ENCODE measurements at regions not wholly inside any gene's neighbourhood (a gene's known extent, or its start where the extent isn't known, plus 50 kb on each side); places are given as distances from the start of the nearest gene placed in this dataset.
A peak's percentile ranks its signal among the peaks of the same experiment; 100 is the strongest.

- peaks cover under 1 to 3% of the 10 kb centered on the region in 2 experiments for H3K36me3 ChIP-seq (ENCODE audit: control insufficient read depth in 1 of 2, insufficient read depth in 2 of 2, low read length in 2 of 2)
Observed at GRCh38 chr13:57862879-57863278, 231.3 kb downstream of the PCDH17 start.

GRCh38 chr13:57865600-57866294 is 234.2 kb downstream of the PCDH17 start:
- Histone ChIP-seq H3K4ac (ENCODE audit: low read depth, low read length) (no peak overlapping the region), H4K8ac (ENCODE audit: low read depth, low read length) (no peak overlapping the region), H3K4me2 (ENCODE audit: low read length) (no peak overlapping the region), H2AFZ (ENCODE audit: insufficient read depth, low read length, poor library complexity) (no peak overlapping the region), H4K12ac (ENCODE audit: low read depth, low read length) (no peak overlapping the region), H3K9ac (ENCODE audit: low read length) (no peak overlapping the region), H3K14ac (ENCODE audit: low read length) (no peak overlapping the region), H3K36me3 (ENCODE audit: control insufficient read depth in 1 of 2, insufficient read depth in 2 of 2, low read length in 2 of 2) (peaks cover 3 to 4% of the 10 kb centered on the region in 2 experiments), H3K23ac (ENCODE audit: low read length) (no peak overlapping the region), H2BK12ac (ENCODE audit: low read length) (no peak overlapping the region), H3K9me3 (ENCODE audit: insufficient read depth, low read depth, low read length) (peaks cover 11% of the 10 kb centered on the region), H2BK120ac (ENCODE audit: insufficient read depth, low read length, poor library complexity) (peak overlapping the region; percentile 80), H4K91ac (ENCODE audit: low read depth, low read length) (peak overlapping the region; percentile 77), H3K27me3 (ENCODE audit: insufficient read depth, low read length) (peaks cover 4% of the 10 kb centered on the region), H3K79me2 (ENCODE audit: control insufficient read depth, insufficient read depth, low read length, poor library complexity) (no peaks in the 10 kb centered on the region), H2BK5ac (ENCODE audit: low read depth, low read length, poor library complexity) (no peak overlapping the region), H3K4me3 (ENCODE audit: low read depth, low read length) (no peak overlapping the region), H3K18ac (ENCODE audit: low read length) (no peak overlapping the region), H3K79me1 (ENCODE audit: low read length) (peaks cover 6% of the 10 kb centered on the region), H3K4me1 (ENCODE audit: control insufficient read depth in 1 of 2, insufficient read depth in 2 of 2, low read length in 2 of 2) (peaks cover 0 to 6% of the 10 kb centered on the region in 2 experiments), H3K27ac (ENCODE audit: low read depth, low read length) (peak overlapping the region; percentile 77), H2AK5ac (ENCODE audit: low read length) (no peak overlapping the region)
- no CpG with 5 or more reads among the region's 4 CpGs for WGBS (ENCODE audit: extremely low coverage, insufficient coverage, insufficient read length)
- peak; percentile 57 to 83 for DNase-seq

More at GRCh38 chr13:57862879-57863278, 231.3 kb downstream of the PCDH17 start:
- H2BK12ac ChIP-seq (ENCODE audit: low read length): no peak overlapping the region
- no peak overlapping the region for H3K14ac ChIP-seq (ENCODE audit: low read length)
- H2BK120ac ChIP-seq (ENCODE audit: insufficient read depth, low read length, poor library complexity): no peak overlapping the region
- no peak overlapping the region for H3K23ac ChIP-seq (ENCODE audit: low read length)
- H3K27ac ChIP-seq (ENCODE audit: low read depth, low read length): no peak overlapping the region
- H3K4ac ChIP-seq (ENCODE audit: low read depth, low read length): no peak overlapping the region
- H3K18ac ChIP-seq (ENCODE audit: low read length): no peak overlapping the region
- peaks cover 9% of the 10 kb centered on the region for H3K9me3 ChIP-seq (ENCODE audit: insufficient read depth, low read depth, low read length)
- H3K4me3 ChIP-seq (ENCODE audit: low read depth, low read length): no peak overlapping the region
- no peak overlapping the region for H2AFZ ChIP-seq (ENCODE audit: insufficient read depth, low read length, poor library complexity)
- H4K12ac ChIP-seq (ENCODE audit: low read depth, low read length): no peak overlapping the region
- H3K4me1 ChIP-seq (ENCODE audit: control insufficient read depth in 1 of 2, insufficient read depth in 2 of 2, low read length in 2 of 2): peaks cover 0 to 6% of the 10 kb centered on the region in 2 experiments
- no peak overlapping the region for H2AK5ac ChIP-seq (ENCODE audit: low read length)
- WGBS (ENCODE audit: extremely low coverage, insufficient coverage, insufficient read length): no CpG with 5 or more reads among the region's 1 CpG
- no peak overlapping the region for H3K9ac ChIP-seq (ENCODE audit: low read length)
- H2BK5ac ChIP-seq (ENCODE audit: low read depth, low read length, poor library complexity): no peak overlapping the region
- H3K79me1 ChIP-seq (ENCODE audit: low read length): peaks cover 6% of the 10 kb centered on the region
- H3K4me2 ChIP-seq (ENCODE audit: low read length): no peak overlapping the region
- no peak overlapping the region for H4K91ac ChIP-seq (ENCODE audit: low read depth, low read length)
- H4K8ac ChIP-seq (ENCODE audit: low read depth, low read length): no peak overlapping the region
- DNase-seq: no peak
- H3K79me2 ChIP-seq (ENCODE audit: control insufficient read depth, insufficient read depth, low read length, poor library complexity): no peaks in the 10 kb centered on the region
- peaks cover 4% of the 10 kb centered on the region for H3K27me3 ChIP-seq (ENCODE audit: insufficient read depth, low read length)

- H2BK12ac ChIP-seq (ENCODE audit: low read length): no peak overlapping the region
- no peaks in the 10 kb centered on the region for H3K79me1 ChIP-seq (ENCODE audit: low read length)
- no peaks in the 10 kb centered on the region for H3K79me2 ChIP-seq (ENCODE audit: control insufficient read depth, insufficient read depth, low read length, poor library complexity)
- no peak overlapping the region for H2AFZ ChIP-seq (ENCODE audit: insufficient read depth, low read length, poor library complexity)
- no peak overlapping the region for H2BK120ac ChIP-seq (ENCODE audit: insufficient read depth, low read length, poor library complexity)
- no peaks in the 10 kb centered on the region for H3K9me3 ChIP-seq (ENCODE audit: insufficient read depth, low read depth, low read length)
- H3K4me2 ChIP-seq (ENCODE audit: low read length): no peak overlapping the region
- H3K4me1 ChIP-seq (ENCODE audit: control insufficient read depth in 1 of 2, insufficient read depth in 2 of 2, low read length in 2 of 2): no peaks in the 10 kb centered on the region
- no peak overlapping the region for H2BK5ac ChIP-seq (ENCODE audit: low read depth, low read length, poor library complexity)
- no peaks in the 10 kb centered on the region for H3K36me3 ChIP-seq (ENCODE audit: control insufficient read depth in 1 of 2, insufficient read depth in 2 of 2, low read length in 2 of 2)
- H3K23ac ChIP-seq (ENCODE audit: low read length): no peak overlapping the region
- no peak overlapping the region for H4K91ac ChIP-seq (ENCODE audit: low read depth, low read length)
- WGBS (ENCODE audit: extremely low coverage, insufficient coverage, insufficient read length): no CpG with 5 or more reads among the region's 3 CpGs
- H3K27me3 ChIP-seq (ENCODE audit: insufficient read depth, low read length): no peaks in the 10 kb centered on the region
- DNase-seq: no peak
- H3K14ac ChIP-seq (ENCODE audit: low read length): no peak overlapping the region
- H4K8ac ChIP-seq (ENCODE audit: low read depth, low read length): no peak overlapping the region
- no peak overlapping the region for H3K9ac ChIP-seq (ENCODE audit: low read length)
- no peak overlapping the region for H2AK5ac ChIP-seq (ENCODE audit: low read length)
- H3K4ac ChIP-seq (ENCODE audit: low read depth, low read length): no peak overlapping the region
- no peak overlapping the region for H3K4me3 ChIP-seq (ENCODE audit: low read depth, low read length)
- H3K27ac ChIP-seq (ENCODE audit: low read depth, low read length): no peak overlapping the region
- H4K12ac ChIP-seq (ENCODE audit: low read depth, low read length): no peak overlapping the region
- H3K18ac ChIP-seq (ENCODE audit: low read length): no peak overlapping the region
Observed at GRCh38 chr13:57874530-57874929, 243.0 kb downstream of the PCDH17 start.

GRCh38 chr13:57877601-57878000 is 246.1 kb downstream of the PCDH17 start:
- Histone ChIP-seq H3K27ac (ENCODE audit: low read depth, low read length) (no peak overlapping the region), H4K12ac (ENCODE audit: low read depth, low read length) (no peak overlapping the region), H3K4me2 (ENCODE audit: low read length) (no peak overlapping the region), H2AFZ (ENCODE audit: insufficient read depth, low read length, poor library complexity) (no peak overlapping the region), H2AK5ac (ENCODE audit: low read length) (no peak overlapping the region), H3K23ac (ENCODE audit: low read length) (no peak overlapping the region), H3K4ac (ENCODE audit: low read depth, low read length) (no peak overlapping the region), H2BK12ac (ENCODE audit: low read length) (no peak overlapping the region), H2BK5ac (ENCODE audit: low read depth, low read length, poor library complexity) (no peak overlapping the region), H2BK120ac (ENCODE audit: insufficient read depth, low read length, poor library complexity) (no peak overlapping the region), H3K18ac (ENCODE audit: low read length) (no peak overlapping the region), H3K4me1 (ENCODE audit: control insufficient read depth in 1 of 2, insufficient read depth in 2 of 2, low read length in 2 of 2) (no peaks in the 10 kb centered on the region), H3K79me2 (ENCODE audit: control insufficient read depth, insufficient read depth, low read length, poor library complexity) (no peaks in the 10 kb centered on the region), H4K91ac (ENCODE audit: low read depth, low read length) (no peak overlapping the region), H3K9ac (ENCODE audit: low read length) (no peak overlapping the region), H3K27me3 (ENCODE audit: insufficient read depth, low read length) (no peaks in the 10 kb centered on the region), H3K79me1 (ENCODE audit: low read length) (no peaks in the 10 kb centered on the region), H3K4me3 (ENCODE audit: low read depth, low read length) (no peak overlapping the region), H3K36me3 (ENCODE audit: control insufficient read depth in 1 of 2, insufficient read depth in 2 of 2, low read length in 2 of 2) (no peaks in the 10 kb centered on the region), H3K9me3 (ENCODE audit: insufficient read depth, low read depth, low read length) (no peaks in the 10 kb centered on the region), H4K8ac (ENCODE audit: low read depth, low read length) (no peak overlapping the region), H3K14ac (ENCODE audit: low read length) (no peak overlapping the region)
- peak in 1 of 2 donors; percentile 58 for DNase-seq
- WGBS (ENCODE audit: extremely low coverage, insufficient coverage, insufficient read length): no CpG with 5 or more reads among the region's 2 CpGs

All from trophoblast cell (in vitro differentiated cells and primary cell).